Pancreas (tissue), 10 donors: ENCODE measurements at regions not wholly inside any gene's neighbourhood (a gene's known extent, or its start where the extent isn't known, plus 50 kb on each side); places are given as distances from the start of the nearest gene placed in this dataset.

Source experiments
- ATAC-seq, 4 donors: fragments of 200-7000 bp; cut with Tn5 transposase; one replicate each; pipeline versions ENCODE4 v1.8.0 to v1.9.1; 2020; ENCODE audit warnings: mild to moderate bottlenecking in 4 of 4, moderate library complexity in 4 of 4
- DNase-seq, 6 donors: peaks; one replicate each; pipeline ENCODE4 v3.0.0-alpha.2; 2020
- FAIRE-seq: peaks from 2 replicates; lab custom pipeline; 2012; peaks lifted over from hg19 to GRCh38; lab: Jason Lieb, UNC
- H3K27ac ChIP-seq, 4 donors: fragments of 200-600 bp; sonication (generic); 1 replicate in 3 of 4; 2 replicates in 1 of 4; pipeline versions ENCODE4 v1.5.0 to v1.8.0; 2020
- H3K27me3 ChIP-seq, 4 donors: fragments of 200-600 bp; one replicate each; pipeline ENCODE4 v1.8.0; 2021
- H3K36me3 ChIP-seq, 3 donors: fragments of 200-600 bp; sonication (generic) in 1 of 3; one replicate each; pipeline versions ENCODE4 v1.5.0 to v1.8.0; 2020 to 2021
- H3K4me1 ChIP-seq, 3 donors: fragments of 200-600 bp; one replicate each; pipeline ENCODE4 v1.8.0; 2021
- H3K4me3 ChIP-seq, 4 donors: fragments of 200-600 bp; sonication (generic) in 2 of 4; one replicate each; pipeline versions ENCODE4 v1.5.0 to v1.8.0; 2020 to 2021
- H3K9me3 ChIP-seq, 4 donors: fragments of 200-600 bp; one replicate each; pipeline ENCODE4 v1.8.0; 2021
- WGBS, 2 donors: extraction: QIAGEN DNeasy Blood & Tissue Kit; methylation state at CpG; one replicate each; pipeline ENCODE4 v1.1.7; 2013; 5-methylcytosine and 5-hydroxymethylcytosine counted together
- intact Hi-C, 3 donors: fragments of 100-400 bp; cut with DNase I; formaldehyde crosslinking; loops; one replicate each; pipeline versions ENCODE4 v1.11.1 to v1.14.2; 2022
- TF ChIP-seq, protein P1 (sequence below), 4 donors: fragments of 200-600 bp; sonication (generic) in 3 of 4; IDR thresholded peaks; one replicate each; pipeline versions ENCODE4 v1.5.0 to v1.8.0; 2021; ENCODE audit warnings: antibody characterized with exemption in 4 of 4
- donor health status: healthy with polysubstance abuse.
- donor health status: DM: no; HTN: no; CAD: no; lungs with moderate emphysema.
- donor health status: DM: no; HTN: no; CAD: no.
- donor health status: control.
- donor health status: control.
- donor health status: Bipolar disorder and iron deficiency.
- donor health status: DM: yes; HTN: yes; CAD: no.
- donor health status: DM: no; HTN: no; CAD: no.
- donor health status: DM: no; HTN: no; CAD: no.
- donor health status: DM: yes; HTN: yes; CAD: no.

DNA sequence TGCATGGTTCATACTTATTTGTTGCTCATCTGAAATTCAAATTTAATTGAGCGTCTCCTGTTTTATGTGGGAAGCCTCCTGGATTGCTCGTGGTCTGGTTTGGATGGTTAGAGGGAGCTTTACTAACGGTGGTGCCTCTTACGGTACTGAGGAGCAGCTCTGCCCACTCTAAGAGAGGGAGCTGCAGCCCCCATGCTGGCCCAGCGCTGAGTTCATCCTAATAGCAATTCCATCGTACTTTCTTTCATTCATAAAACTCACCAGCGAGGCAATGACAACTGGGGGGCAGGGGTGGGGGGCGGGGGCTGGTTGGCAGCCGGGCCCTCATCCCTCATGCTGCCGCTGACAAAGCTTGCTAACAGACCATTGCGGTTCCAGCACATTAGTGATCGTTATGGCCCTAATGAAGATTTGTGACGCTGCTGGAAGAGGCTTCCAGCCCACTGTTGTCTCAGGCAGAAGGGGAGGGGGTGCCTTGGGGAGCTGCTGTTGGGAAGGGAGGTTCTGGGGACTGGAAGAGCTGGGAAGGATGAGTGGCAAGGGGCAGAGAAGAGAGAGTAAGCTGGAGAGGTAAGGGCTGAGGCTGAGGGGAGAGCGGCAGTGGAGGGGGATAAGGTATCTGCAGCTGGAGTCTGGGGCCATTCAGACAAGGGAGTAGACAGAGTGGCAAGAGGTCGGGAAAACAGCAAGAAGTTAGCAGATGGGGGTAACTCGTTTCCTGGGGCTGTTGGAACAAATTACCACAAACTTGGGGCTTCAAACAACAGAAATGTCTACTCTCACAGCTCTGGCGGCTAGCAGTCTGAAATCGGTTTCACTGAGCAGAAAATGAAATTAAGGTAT, 238.1 kb downstream of the LPIN1 start:
- intact Hi-C loops = no loop called here
- WGBS, 2 donors = 77 to 79% methylated on average over 18 of the region's 18 CpGs
- DNase-seq = no peak
- H3K27me3 ChIP-seq = no peaks in the 10 kb centered on the region
- H3K9me3 ChIP-seq = no peaks in the 10 kb centered on the region
- H3K36me3 ChIP-seq = no peaks in the 10 kb centered on the region
- no peak overlapping the region for H3K4me3 ChIP-seq
- TF ChIP-seq, protein P1, sequence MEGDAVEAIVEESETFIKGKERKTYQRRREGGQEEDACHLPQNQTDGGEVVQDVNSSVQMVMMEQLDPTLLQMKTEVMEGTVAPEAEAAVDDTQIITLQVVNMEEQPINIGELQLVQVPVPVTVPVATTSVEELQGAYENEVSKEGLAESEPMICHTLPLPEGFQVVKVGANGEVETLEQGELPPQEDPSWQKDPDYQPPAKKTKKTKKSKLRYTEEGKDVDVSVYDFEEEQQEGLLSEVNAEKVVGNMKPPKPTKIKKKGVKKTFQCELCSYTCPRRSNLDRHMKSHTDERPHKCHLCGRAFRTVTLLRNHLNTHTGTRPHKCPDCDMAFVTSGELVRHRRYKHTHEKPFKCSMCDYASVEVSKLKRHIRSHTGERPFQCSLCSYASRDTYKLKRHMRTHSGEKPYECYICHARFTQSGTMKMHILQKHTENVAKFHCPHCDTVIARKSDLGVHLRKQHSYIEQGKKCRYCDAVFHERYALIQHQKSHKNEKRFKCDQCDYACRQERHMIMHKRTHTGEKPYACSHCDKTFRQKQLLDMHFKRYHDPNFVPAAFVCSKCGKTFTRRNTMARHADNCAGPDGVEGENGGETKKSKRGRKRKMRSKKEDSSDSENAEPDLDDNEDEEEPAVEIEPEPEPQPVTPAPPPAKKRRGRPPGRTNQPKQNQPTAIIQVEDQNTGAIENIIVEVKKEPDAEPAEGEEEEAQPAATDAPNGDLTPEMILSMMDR (IDR thresholded peaks at IDR 0.05) = no peak
- H3K27ac ChIP-seq = no peak overlapping the region
- FAIRE-seq = no peak
- no peaks in the 10 kb centered on the region for H3K4me1 ChIP-seq
- ATAC-seq = no peak

DNA sequence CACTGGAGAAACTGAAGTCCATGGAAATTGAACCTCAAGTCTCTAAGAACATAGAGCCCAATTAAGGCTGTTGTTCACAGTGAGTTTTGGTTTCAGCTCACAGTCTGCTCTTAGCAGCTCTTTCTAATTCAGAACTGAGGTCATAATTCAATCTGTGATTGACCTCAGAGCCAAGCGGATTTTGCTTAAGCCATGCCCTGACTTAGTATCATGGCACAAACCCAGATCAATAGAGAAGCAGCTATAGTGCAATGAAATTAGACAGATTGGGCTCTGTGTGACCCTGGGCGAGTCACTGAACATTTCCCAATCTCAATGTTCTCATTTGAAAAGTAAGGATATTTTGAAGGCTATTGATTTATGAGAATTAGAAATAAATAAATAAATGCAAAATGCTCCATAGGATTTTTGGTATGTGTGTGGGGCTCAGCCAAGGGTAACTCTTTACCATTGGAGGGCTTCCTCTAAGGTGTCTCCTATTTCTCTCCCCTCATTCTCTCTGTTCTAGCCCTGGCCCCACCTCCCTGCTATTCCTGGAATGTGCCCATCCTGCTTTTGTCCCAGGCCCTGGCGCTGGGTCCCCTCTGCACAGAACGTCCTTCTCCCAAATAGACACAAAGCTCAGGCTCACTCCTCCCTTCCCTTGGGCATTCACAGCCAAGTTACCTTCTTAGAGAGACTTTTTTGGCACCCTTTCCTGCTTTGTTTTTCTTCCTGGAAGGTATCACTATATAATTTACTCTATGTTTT, 239.6 kb downstream of the LPIN1 start:
- Histone ChIP-seq H3K4me3 (no peak overlapping the region), H3K4me1 (no peaks in the 10 kb centered on the region), H3K27ac (no peak overlapping the region), H3K36me3 (no peaks in the 10 kb centered on the region), H3K27me3 (no peaks in the 10 kb centered on the region), H3K9me3 (no peaks in the 10 kb centered on the region)
- DNase-seq (no peak), ATAC-seq (no peak), FAIRE-seq (no peak)
- WGBS, 2 donors = 79 to 87% methylated on average over 4 of the region's 4 CpGs
- intact Hi-C loops = no loop called here
- TF ChIP-seq, protein P1 (IDR thresholded peaks at IDR 0.05) = no peak

DNA sequence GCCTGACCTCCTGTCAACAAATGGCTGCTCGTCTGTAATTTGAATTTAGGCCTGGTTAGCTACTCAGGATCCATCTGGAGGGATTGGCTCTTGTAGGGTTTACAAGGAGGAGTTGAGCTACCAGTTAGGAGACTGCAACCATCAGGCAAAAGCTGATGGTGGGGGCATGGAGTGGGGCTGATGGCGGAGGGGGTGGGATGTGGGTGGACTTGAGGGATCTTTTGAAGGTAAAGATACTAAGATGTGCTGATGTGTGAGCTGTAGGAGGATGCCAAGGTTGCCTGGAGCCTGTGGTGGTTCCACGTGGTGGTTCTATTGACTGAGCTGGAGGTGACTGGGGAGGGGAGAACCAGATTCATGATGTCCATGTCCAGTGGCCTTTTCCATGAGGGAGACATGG, 240.7 kb downstream of the LPIN1 start:
- ATAC-seq = no peak
- WGBS, 2 donors = 79 to 85% methylated on average over 3 of the region's 3 CpGs
- no peaks in the 10 kb centered on the region for H3K27me3 ChIP-seq
- no peak for FAIRE-seq
- no peak overlapping the region for H3K27ac ChIP-seq
- no peaks in the 10 kb centered on the region for H3K9me3 ChIP-seq
- H3K4me1 ChIP-seq = no peaks in the 10 kb centered on the region
- DNase-seq = no peak
- H3K4me3 ChIP-seq = no peak overlapping the region
- intact Hi-C loops = no loop called here
- TF ChIP-seq, protein P1 (IDR thresholded peaks at IDR 0.05) = no peak
- H3K36me3 ChIP-seq = no peaks in the 10 kb centered on the region

DNA sequence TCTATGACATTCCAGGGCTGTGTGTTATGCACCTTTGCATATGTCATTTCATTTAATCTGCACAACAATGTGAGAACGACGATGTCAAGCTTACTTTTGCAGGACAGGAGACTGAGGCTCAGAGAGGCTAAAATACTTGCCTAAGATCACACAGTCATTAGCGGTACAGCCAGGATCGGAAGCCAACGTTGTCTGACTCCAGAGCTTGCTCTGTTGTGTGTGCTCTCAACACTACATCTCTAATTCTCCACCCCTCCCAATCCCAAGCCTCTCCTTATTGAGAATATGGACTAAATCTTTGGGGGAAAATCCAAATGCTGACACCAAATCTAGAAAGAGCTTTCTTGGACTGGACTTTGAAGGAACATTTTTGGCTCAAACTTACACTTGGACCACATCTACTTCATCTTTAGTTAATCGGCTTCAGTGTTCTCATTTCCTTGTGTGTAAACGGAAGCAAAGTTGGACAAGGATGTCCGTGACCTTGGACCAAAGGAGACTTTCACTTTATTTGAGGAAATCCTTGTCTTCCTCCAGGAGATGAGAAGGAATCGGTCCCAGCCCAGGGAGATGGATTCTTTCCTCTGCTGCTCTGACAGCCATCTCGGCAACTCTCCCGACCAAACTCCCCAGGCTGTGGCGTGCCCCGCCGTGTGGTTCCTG, 242.4 kb downstream of the LPIN1 start:
- Histone ChIP-seq H3K36me3 (no peaks in the 10 kb centered on the region), H3K4me3 (no peak overlapping the region), H3K4me1 (no peaks in the 10 kb centered on the region), H3K27ac (no peak overlapping the region), H3K9me3 (no peaks in the 10 kb centered on the region), H3K27me3 (no peaks in the 10 kb centered on the region)
- DNase-seq = no peak
- no peak for ATAC-seq
- intact Hi-C loops = no loop called here
- no peak for FAIRE-seq
- 77 to 83% methylated on average over 14 of the region's 14 CpGs for WGBS, 2 donors
- TF ChIP-seq, protein P1 (IDR thresholded peaks at IDR 0.05) = no peak
